Erythroblast (primary cell): ENCODE measurements at regions not wholly inside any gene's neighbourhood (a gene's known extent, or its start where the extent isn't known, plus 50 kb on each side); places are given as distances from the start of the nearest gene placed in this dataset.

Source experiments
- GATA1 ChIP-seq: IDR thresholded peaks from 2 replicates; pipeline ENCODE4 v1.6.1; 2011; ENCODE audit warnings: low read depth, mild to moderate bottlenecking, control low read depth, low read length, moderate library complexity
- POLR2A ChIP-seq: IDR thresholded peaks from 2 replicates; pipeline ENCODE4 v1.6.1; 2011; ENCODE audit warnings: mild to moderate bottlenecking, low read length

DNA sequence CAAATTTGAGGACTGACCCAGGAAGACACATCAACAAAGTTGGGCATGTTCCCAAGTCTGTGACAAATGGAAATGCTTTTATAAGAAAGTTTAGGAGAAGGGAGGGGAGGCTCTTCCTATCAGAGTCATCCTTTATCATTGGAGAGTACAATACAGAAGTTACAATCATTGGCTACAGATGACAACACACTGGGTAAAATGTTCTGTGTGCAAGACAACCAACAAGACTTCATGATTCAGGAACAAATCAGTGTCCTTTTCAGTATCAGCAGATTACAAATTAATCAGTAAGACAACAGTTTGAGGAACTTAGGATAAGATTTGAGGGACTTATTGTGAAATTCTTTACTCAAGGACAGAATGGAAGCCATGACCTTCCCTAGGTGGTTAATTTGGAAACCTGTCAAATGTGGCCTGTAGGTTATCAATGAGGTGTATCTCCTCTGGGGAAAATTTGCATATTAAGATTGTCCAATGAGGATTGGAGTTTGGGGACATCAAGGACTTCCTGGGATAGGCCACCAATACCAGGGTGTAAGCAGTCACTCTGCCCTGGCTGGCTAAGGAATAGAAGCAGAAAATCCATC lies 274.4 kb upstream of the RORA start:
- TF ChIP-seq POLR2A, result no peak
- no peak for TF ChIP-seq GATA1
